A549 (cell line): ENCODE measurements at regions not wholly inside any gene's neighbourhood (a gene's known extent, or its start where the extent isn't known, plus 50 kb on each side); places are given as distances from the start of the nearest gene placed in this dataset.

Experiments used
- ATAC-seq, 2 experiments: fragments of 200-7000 bp in 1 of 2; fragments of >200 bp in 1 of 2; cut with Nextera tagmentation in 1 of 2; cut with Tn5 transposase in 1 of 2; 3 replicates each; pipeline versions ENCODE4 v1.8.0 to v1.9.1; 2018 to 2020; ENCODE audit warnings: mild to moderate bottlenecking in 1 of 2, moderate library complexity in 1 of 2
- CTCF ChIA-PET: fragments of 300-600 bp; sonication (Branson Sonifier 250); formaldehyde crosslinking; extraction: SDS; loops from one replicate; lab custom pipeline; 2021; ENCODE audit warnings: antibody characterized with exemption, inconsistent platforms; lab: Yijun Ruan, JAX
- POLR2A ChIA-PET: fragments of 350-600 bp; formaldehyde crosslinking; extraction: SDS; loops from one replicate; lab custom pipeline; 2021; ENCODE audit warnings: antibody characterized with exemption, inconsistent platforms; lab: Yijun Ruan, JAX
- DNase-seq, 2 experiments: peaks; one replicate each; pipeline versions ENCODE4 v3.0.0 to v3.0.0-alpha.2; 2011 to 2016; ENCODE audit warnings: low read depth in 1 of 2, low spot score in 1 of 2
- FAIRE-seq: peaks from 2 replicates; lab custom pipeline; 2011; peaks lifted over from hg19 to GRCh38; lab: Jason Lieb, UNC
- H3K27ac ChIP-seq, 2 experiments: fragments of >200 bp; sonication (Bioruptor Twin); formaldehyde crosslinking; 3 replicates each; pipeline ENCODE4 v1.5.1; 2016 to 2017
- H3K4me1 ChIP-seq: fragments of >200 bp; sonication (Bioruptor Twin); formaldehyde crosslinking; 3 replicates; pipeline ENCODE4 v1.6.1; 2016
- H3K4me2 ChIP-seq: fragments of >200 bp; sonication (Bioruptor Twin); formaldehyde crosslinking; 3 replicates; pipeline ENCODE4 v1.6.1; 2016
- H3K4me3 ChIP-seq: fragments of >200 bp; sonication (Bioruptor Twin); formaldehyde crosslinking; 3 replicates; pipeline ENCODE4 v1.5.1; 2016
- H3K9me3 ChIP-seq: fragments of >200 bp; sonication (Bioruptor Twin); formaldehyde crosslinking; 3 replicates; pipeline ENCODE4 v1.6.1; 2016
- ATOH8 ChIP-seq: fragments of 250-450 bp; sonication (Bioruptor Pico); IDR thresholded peaks from 2 replicates; pipeline ENCODE4 v1.5.0; 2020; ENCODE audit warnings: low read depth, mild to moderate bottlenecking, moderate library complexity
- BHLHE40 ChIP-seq: IDR thresholded peaks from 2 replicates; pipeline ENCODE4 v1.6.1; 2012; ENCODE audit warnings: low read depth, low read length, inconsistent platforms
- CBX2 ChIP-seq: fragments of 200-600 bp; sonication (generic); IDR thresholded peaks from 2 replicates; pipeline ENCODE4 v1.6.1; 2016; ENCODE audit warnings: low read depth, mild to moderate bottlenecking, borderline replicate concordance
- CBX8 ChIP-seq: fragments of 200-600 bp; sonication (generic); IDR thresholded peaks from 2 replicates; pipeline ENCODE4 v1.6.1; 2016
- CHD4 ChIP-seq: fragments of 200-600 bp; sonication (generic); IDR thresholded peaks from 2 replicates; pipeline ENCODE4 v1.6.1; 2016; ENCODE audit warnings: antibody characterized with exemption, mild to moderate bottlenecking, borderline replicate concordance
- EHF ChIP-seq: fragments of 250-450 bp; sonication (Bioruptor Pico); IDR thresholded peaks from 2 replicates; pipeline ENCODE4 v1.5.0; 2020; ENCODE audit warnings: mild to moderate bottlenecking
- EHMT2 ChIP-seq: fragments of 200-600 bp; sonication (generic); IDR thresholded peaks from 2 replicates; pipeline ENCODE4 v1.6.1; 2016; ENCODE audit warnings: antibody characterized with exemption, low read depth, mild to moderate bottlenecking, moderate library complexity
- EP300 ChIP-seq, 2 experiments: fragments of >200 bp; sonication (Bioruptor Twin); formaldehyde crosslinking; IDR thresholded peaks; 2 replicates in 1 of 2; 3 replicates in 1 of 2; pipeline ENCODE4 v1.6.1; 2016 to 2017
- FOSL2 ChIP-seq, 2 experiments: fragments of 450-650 bp in 1 of 2; fragments of >200 bp in 1 of 2; sonication (Bioruptor Twin) in 1 of 2; formaldehyde crosslinking; IDR thresholded peaks; 2 replicates each; pipeline versions ENCODE4 v1.5.0 to v1.6.1; 2016 to 2020; ENCODE audit warnings: mild to moderate bottlenecking in 1 of 2, moderate library complexity in 1 of 2
- HDAC2 ChIP-seq: fragments of 200-600 bp; sonication (generic); IDR thresholded peaks from 2 replicates; pipeline ENCODE4 v1.6.1; 2016
- HOXA7 ChIP-seq: fragments of 250-450 bp; sonication (Bioruptor Pico); IDR thresholded peaks from 2 replicates; pipeline ENCODE4 v1.5.0; 2020; ENCODE audit warnings: mild to moderate bottlenecking, moderate library complexity
- HOXB13 ChIP-seq: fragments of 250-450 bp; sonication (Bioruptor Pico); IDR thresholded peaks from 2 replicates; pipeline ENCODE4 v1.5.0; 2020; ENCODE audit warnings: low read depth, mild to moderate bottlenecking, moderate library complexity
- HOXB5 ChIP-seq: fragments of 250-450 bp; sonication (Bioruptor Pico); IDR thresholded peaks from 2 replicates; pipeline ENCODE4 v1.5.0; 2020; ENCODE audit warnings: mild to moderate bottlenecking, moderate library complexity
- KDM5A ChIP-seq: fragments of 200-600 bp; sonication (generic); IDR thresholded peaks from 2 replicates; pipeline ENCODE4 v1.6.1; 2016; ENCODE audit warnings: antibody characterized with exemption, mild to moderate bottlenecking
- MAZ ChIP-seq: fragments of 150-350 bp; IDR thresholded peaks from 2 replicates; pipeline ENCODE4 v1.6.1; 2014; ENCODE audit warnings: antibody characterized with exemption, low read depth, low read length, borderline replicate concordance
- MYC ChIP-seq: IDR thresholded peaks from 2 replicates; pipeline ENCODE4 v1.6.1; 2012; ENCODE audit warnings: mild to moderate bottlenecking, inconsistent platforms, low read length, improper control_type of control experiment, borderline replicate concordance
- RAD21 ChIP-seq, 2 experiments: fragments of >200 bp in 1 of 2; sonication (Bioruptor Twin) in 1 of 2; formaldehyde crosslinking in 1 of 2; IDR thresholded peaks in 1 of 2; conservative IDR thresholded peaks in 1 of 2; 2 replicates in 1 of 2; 3 replicates in 1 of 2; pipeline ENCODE4 v1.6.1; 2012 to 2018; ENCODE audit warnings: inconsistent platforms in 1 of 2
- RCOR1 ChIP-seq: fragments of 150-350 bp; IDR thresholded peaks from 2 replicates; pipeline ENCODE4 v1.6.1; 2014; ENCODE audit warnings: antibody characterized with exemption, low read length, low read depth
- TFCP2L1 ChIP-seq: fragments of 250-450 bp; sonication (Bioruptor Pico); IDR thresholded peaks from 2 replicates; pipeline ENCODE4 v1.5.0; 2021; ENCODE audit warnings: mild to moderate bottlenecking
- TP53 ChIP-seq: fragments of 250-450 bp; sonication (Bioruptor Pico); IDR thresholded peaks from 2 replicates; pipeline ENCODE4 v1.5.0; 2021; ENCODE audit warnings: mild to moderate bottlenecking, moderate library complexity
- ZC3H11A ChIP-seq: fragments of 450-650 bp; IDR thresholded peaks from 2 replicates; pipeline ENCODE4 v1.6.1; 2014; ENCODE audit warnings: antibody characterized with exemption, mild to moderate bottlenecking
- ZFP36 ChIP-seq: fragments of 450-650 bp; IDR thresholded peaks from 2 replicates; pipeline ENCODE4 v1.6.1; 2014; ENCODE audit warnings: borderline replicate concordance; ENCODE audit not compliant: partially characterized antibody
- WGBS: methylation state at CpG from one replicate; pipeline ENCODE4 v1.1.6; 2017; ENCODE audit errors: missing lambda C conversion rate; 5-methylcytosine and 5-hydroxymethylcytosine counted together
- TF ChIP-seq, protein P1 (sequence below): fragments of >200 bp; sonication (Bioruptor Twin); formaldehyde crosslinking; IDR thresholded peaks from 2 replicates; pipeline ENCODE4 v1.6.1; 2016
- TF ChIP-seq, protein P2 (sequence below): IDR thresholded peaks from 2 replicates; pipeline ENCODE4 v1.6.1; 2012
- TF ChIP-seq, protein P3 (sequence below): fragments of >200 bp; sonication (Bioruptor Twin); formaldehyde crosslinking; IDR thresholded peaks from 3 replicates; pipeline ENCODE4 v1.6.1; 2016
- TF ChIP-seq, protein P4 (sequence below): fragments of 450-650 bp; IDR thresholded peaks from 2 replicates; pipeline ENCODE4 v1.6.1; 2014; ENCODE audit warnings: antibody characterized with exemption
- TF ChIP-seq, protein P5 (sequence below): IDR thresholded peaks from 2 replicates; pipeline ENCODE4 v1.6.1; 2012

- Histone ChIP-seq H3K4me3 (no peak overlapping the region), H3K4me2 (no peak overlapping the region), H3K9me3 (no peaks in the 10 kb centered on the region), H3K4me1 (no peaks in the 10 kb centered on the region), H3K27ac (no peak overlapping the region)
- POLR2A ChIA-PET: no interaction called here
- FAIRE-seq (no peak), DNase-seq (no peak), ATAC-seq (no peak)
- WGBS: 29% methylated on average over 1 of the region's 1 CpG
- CTCF ChIA-PET: no interaction called here
- TF ChIP-seq MYC: no peak
- no peak for TF ChIP-seq HOXB5 (CRISPR knock-in tag)
- TF ChIP-seq ZC3H11A: no peak
Measured at GRCh38 chr4:127069675-127070074, 563.1 kb upstream of the INTU start.

- TF ChIP-seq HOXA7 (no peak), TFCP2L1 (CRISPR knock-in tag) (no peak), FOSL2 (IDR thresholded peaks at IDR 0.05) (no peak), FOSL2 (CRISPR knock-in tag; IDR thresholded peaks at IDR 0.05) (no peak), HOXB13 (CRISPR knock-in tag) (no peak), TP53 (CRISPR knock-in tag) (no peak), CBX8 (no peak), RCOR1 (no peak), ZFP36 (no peak), BHLHE40 (no peak), CBX2 (no peak), HOXB5 (CRISPR knock-in tag) (no peak), KDM5A (no peak), ATOH8 (no peak), RAD21 (conservative IDR thresholded peaks at IDR 0.05 in 1 of 2, IDR thresholded peaks at IDR 0.05 in 1 of 2) (no peak), EHF (CRISPR knock-in tag) (no peak)
- TF ChIP-seq, protein P1, sequence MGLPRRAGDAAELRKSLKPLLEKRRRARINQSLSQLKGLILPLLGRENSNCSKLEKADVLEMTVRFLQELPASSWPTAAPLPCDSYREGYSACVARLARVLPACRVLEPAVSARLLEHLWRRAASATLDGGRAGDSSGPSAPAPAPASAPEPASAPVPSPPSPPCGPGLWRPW: no peak
- TF ChIP-seq, protein P2, sequence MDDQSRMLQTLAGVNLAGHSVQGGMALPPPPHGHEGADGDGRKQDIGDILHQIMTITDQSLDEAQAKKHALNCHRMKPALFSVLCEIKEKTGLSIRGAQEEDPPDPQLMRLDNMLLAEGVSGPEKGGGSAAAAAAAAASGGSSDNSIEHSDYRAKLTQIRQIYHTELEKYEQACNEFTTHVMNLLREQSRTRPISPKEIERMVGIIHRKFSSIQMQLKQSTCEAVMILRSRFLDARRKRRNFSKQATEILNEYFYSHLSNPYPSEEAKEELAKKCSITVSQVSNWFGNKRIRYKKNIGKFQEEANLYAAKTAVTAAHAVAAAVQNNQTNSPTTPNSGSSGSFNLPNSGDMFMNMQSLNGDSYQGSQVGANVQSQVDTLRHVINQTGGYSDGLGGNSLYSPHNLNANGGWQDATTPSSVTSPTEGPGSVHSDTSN: no peak
- TF ChIP-seq, protein P3, sequence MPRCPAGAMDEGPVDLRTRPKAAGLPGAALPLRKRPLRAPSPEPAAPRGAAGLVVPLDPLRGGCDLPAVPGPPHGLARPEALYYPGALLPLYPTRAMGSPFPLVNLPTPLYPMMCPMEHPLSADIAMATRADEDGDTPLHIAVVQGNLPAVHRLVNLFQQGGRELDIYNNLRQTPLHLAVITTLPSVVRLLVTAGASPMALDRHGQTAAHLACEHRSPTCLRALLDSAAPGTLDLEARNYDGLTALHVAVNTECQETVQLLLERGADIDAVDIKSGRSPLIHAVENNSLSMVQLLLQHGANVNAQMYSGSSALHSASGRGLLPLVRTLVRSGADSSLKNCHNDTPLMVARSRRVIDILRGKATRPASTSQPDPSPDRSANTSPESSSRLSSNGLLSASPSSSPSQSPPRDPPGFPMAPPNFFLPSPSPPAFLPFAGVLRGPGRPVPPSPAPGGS: no peak
- 17% methylated on average over 1 of the region's 1 CpG for WGBS
- Histone ChIP-seq H3K27ac (no peak overlapping the region), H3K9me3 (no peaks in the 10 kb centered on the region), H3K4me1 (no peaks in the 10 kb centered on the region), H3K4me2 (no peak overlapping the region), H3K4me3 (no peak overlapping the region)
- ATAC-seq (no peak), FAIRE-seq (no peak), DNase-seq (no peak)
- POLR2A ChIA-PET: no interaction called here
- CTCF ChIA-PET: no interaction called here
Measured at GRCh38 chr4:127071443-127071842, 561.3 kb upstream of the INTU start.

- WGBS: 37% methylated on average over 5 of the region's 5 CpGs
- Histone ChIP-seq H3K9me3 (no peaks in the 10 kb centered on the region), H3K27ac (no peak overlapping the region)
- no peak for FAIRE-seq
- no peak for ATAC-seq
- TF ChIP-seq MYC (no peak), FOSL2 (IDR thresholded peaks at IDR 0.05) (no peak), FOSL2 (CRISPR knock-in tag; IDR thresholded peaks at IDR 0.05) (no peak), EP300 (IDR thresholded peaks at IDR 0.05) (no peak), CHD4 (no peak), HDAC2 (no peak), MAZ (no peak), EHMT2 (no peak), ZC3H11A (no peak), ATOH8 (no peak)
- TF ChIP-seq, protein P2: no peak
- TF ChIP-seq, protein P4, sequence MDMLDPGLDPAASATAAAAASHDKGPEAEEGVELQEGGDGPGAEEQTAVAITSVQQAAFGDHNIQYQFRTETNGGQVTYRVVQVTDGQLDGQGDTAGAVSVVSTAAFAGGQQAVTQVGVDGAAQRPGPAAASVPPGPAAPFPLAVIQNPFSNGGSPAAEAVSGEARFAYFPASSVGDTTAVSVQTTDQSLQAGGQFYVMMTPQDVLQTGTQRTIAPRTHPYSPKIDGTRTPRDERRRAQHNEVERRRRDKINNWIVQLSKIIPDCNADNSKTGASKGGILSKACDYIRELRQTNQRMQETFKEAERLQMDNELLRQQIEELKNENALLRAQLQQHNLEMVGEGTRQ: no peak
- TF ChIP-seq, protein P5, sequence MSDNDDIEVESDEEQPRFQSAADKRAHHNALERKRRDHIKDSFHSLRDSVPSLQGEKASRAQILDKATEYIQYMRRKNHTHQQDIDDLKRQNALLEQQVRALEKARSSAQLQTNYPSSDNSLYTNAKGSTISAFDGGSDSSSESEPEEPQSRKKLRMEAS: no peak
- TF ChIP-seq, all 56 proteins: peak for 0
- DNase-seq: no peak
- ChIA-PET CTCF (no interaction called here), POLR2A (no interaction called here)
- H3K4me2 ChIP-seq: no peak overlapping the region
- H3K4me3 ChIP-seq: no peak overlapping the region
- no peaks in the 10 kb centered on the region for H3K4me1 ChIP-seq
Measured at GRCh38 chr4:127080141-127080540, 552.6 kb upstream of the INTU start.
